ENCODE measurements at regions not wholly inside any gene's neighbourhood (a gene's known extent, or its start where the extent isn't known, plus 50 kb on each side); places are given as distances from the start of the nearest gene placed in this dataset.
A peak's percentile ranks its signal among the peaks of the same experiment; 100 is the strongest.

GRCh38 chr1:67530071-67530470 lies 99.9 kb upstream of the SERBP1 start:
- Histone ChIP-seq H3K4me1 (ENCODE audit: low read length) (no peaks in the 10 kb centered on the region), H3K9ac (ENCODE audit: low read length) (no peak overlapping the region), H2AFZ (ENCODE audit: low read depth, low read length) (no peak overlapping the region), H3K79me2 (ENCODE audit: low read length) (no peaks in the 10 kb centered on the region), H3K36me3 (replicated peaks; ENCODE audit: low read depth, low read length) (no peaks in the 10 kb centered on the region), H3K9me3 (ENCODE audit: insufficient read depth, low read length) (no peaks in the 10 kb centered on the region), H3K4me2 (ENCODE audit: low read length) (no peak overlapping the region), H3K4me3 (ENCODE audit: low read length) (no peak overlapping the region), H4K20me1 (ENCODE audit: insufficient read depth, low read length) (no peaks in the 10 kb centered on the region), H3K27me3 (ENCODE audit: low read depth, low read length) (no peaks in the 10 kb centered on the region), H3K27ac (ENCODE audit: low read length) (no peak overlapping the region)
- TF ChIP-seq EZH2phosphoT487 (IDR thresholded peaks at IDR 0.05; ENCODE audit: low read depth) (no peak), CTCF (IDR thresholded peaks at IDR 0.05; ENCODE audit: low read depth, low read length) (no peak)

- no peak for TF ChIP-seq EZH2phosphoT487 (IDR thresholded peaks at IDR 0.05; ENCODE audit: low read depth)
- TF ChIP-seq CTCF (IDR thresholded peaks at IDR 0.05; ENCODE audit: low read depth, low read length) = peak; percentile 46
- Histone ChIP-seq H3K4me2 (ENCODE audit: low read length) (no peak overlapping the region), H3K4me3 (ENCODE audit: low read length) (no peak overlapping the region), H3K9me3 (ENCODE audit: insufficient read depth, low read length) (no peaks in the 10 kb centered on the region), H3K27ac (ENCODE audit: low read length) (no peak overlapping the region), H3K4me1 (ENCODE audit: low read length) (no peaks in the 10 kb centered on the region), H3K79me2 (ENCODE audit: low read length) (no peaks in the 10 kb centered on the region), H4K20me1 (ENCODE audit: insufficient read depth, low read length) (no peaks in the 10 kb centered on the region), H3K36me3 (replicated peaks; ENCODE audit: low read depth, low read length) (no peaks in the 10 kb centered on the region), H3K27me3 (ENCODE audit: low read depth, low read length) (no peaks in the 10 kb centered on the region), H2AFZ (ENCODE audit: low read depth, low read length) (peak overlapping the region; percentile 40; the same call in 1 of the 2 replicates), H3K9ac (ENCODE audit: low read length) (no peak overlapping the region)
Measured at GRCh38 chr1:67532452-67533216, 102.4 kb upstream of the SERBP1 start.

- TF ChIP-seq EZH2phosphoT487 (IDR thresholded peaks at IDR 0.05; ENCODE audit: low read depth) = no peak
- TF ChIP-seq CTCF (IDR thresholded peaks at IDR 0.05; ENCODE audit: low read depth, low read length) = no peak
- Histone ChIP-seq H3K79me2 (ENCODE audit: low read length) (no peaks in the 10 kb centered on the region), H3K27ac (ENCODE audit: low read length) (no peak overlapping the region), H3K4me2 (ENCODE audit: low read length) (no peak overlapping the region), H3K4me3 (ENCODE audit: low read length) (no peak overlapping the region), H4K20me1 (ENCODE audit: insufficient read depth, low read length) (no peaks in the 10 kb centered on the region), H3K9ac (ENCODE audit: low read length) (no peak overlapping the region), H3K36me3 (replicated peaks; ENCODE audit: low read depth, low read length) (no peaks in the 10 kb centered on the region), H3K4me1 (ENCODE audit: low read length) (no peaks in the 10 kb centered on the region), H3K27me3 (ENCODE audit: low read depth, low read length) (no peaks in the 10 kb centered on the region), H3K9me3 (ENCODE audit: insufficient read depth, low read length) (no peaks in the 10 kb centered on the region), H2AFZ (ENCODE audit: low read depth, low read length) (no peak overlapping the region)
Measured at GRCh38 chr1:67534627-67535065, 104.4 kb upstream of the SERBP1 start.

- Histone ChIP-seq H3K9me3 (ENCODE audit: insufficient read depth, low read length) (no peaks in the 10 kb centered on the region), H3K79me2 (ENCODE audit: low read length) (no peaks in the 10 kb centered on the region), H3K4me2 (ENCODE audit: low read length) (no peak overlapping the region), H3K27ac (ENCODE audit: low read length) (no peak overlapping the region), H3K36me3 (replicated peaks; ENCODE audit: low read depth, low read length) (no peaks in the 10 kb centered on the region), H3K9ac (ENCODE audit: low read length) (no peak overlapping the region), H3K4me1 (ENCODE audit: low read length) (no peaks in the 10 kb centered on the region), H2AFZ (ENCODE audit: low read depth, low read length) (no peak overlapping the region; the same call in 1 of the 2 replicates), H3K4me3 (ENCODE audit: low read length) (no peak overlapping the region), H3K27me3 (ENCODE audit: low read depth, low read length) (no peaks in the 10 kb centered on the region), H4K20me1 (ENCODE audit: insufficient read depth, low read length) (no peaks in the 10 kb centered on the region)
- no peak for TF ChIP-seq EZH2phosphoT487 (IDR thresholded peaks at IDR 0.05; ENCODE audit: low read depth)
- TF ChIP-seq CTCF (IDR thresholded peaks at IDR 0.05; ENCODE audit: low read depth, low read length) = peak; percentile 62
Measured at GRCh38 chr1:67535474-67535873, 105.3 kb upstream of the SERBP1 start.

All from OCI-LY3 (cell line).